ENCODE measurements at regions not wholly inside any gene's neighbourhood (a gene's known extent, or its start where the extent isn't known, plus 50 kb on each side); places are given as distances from the start of the nearest gene placed in this dataset.

DNA sequence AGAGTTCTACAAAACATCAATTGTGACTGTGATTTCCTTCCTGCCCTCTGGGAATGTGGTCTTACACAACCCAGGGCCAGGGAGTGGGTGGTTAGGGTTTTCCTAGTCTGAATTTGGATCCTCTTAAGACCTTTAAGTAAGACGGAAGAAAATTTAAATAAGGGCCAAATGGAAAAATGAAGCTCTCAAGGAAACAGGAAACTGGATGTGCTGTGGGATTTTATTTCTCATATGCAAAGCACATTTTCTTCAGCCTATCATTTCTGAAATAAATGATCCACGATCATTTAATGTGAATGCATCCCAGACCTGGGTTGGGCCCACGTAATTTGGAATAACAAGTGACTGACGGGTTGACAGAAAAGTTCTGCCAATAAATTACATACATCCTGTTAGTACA is 243.6 kb downstream of the CLIC5 start:
- TF ChIP-seq, protein P1, sequence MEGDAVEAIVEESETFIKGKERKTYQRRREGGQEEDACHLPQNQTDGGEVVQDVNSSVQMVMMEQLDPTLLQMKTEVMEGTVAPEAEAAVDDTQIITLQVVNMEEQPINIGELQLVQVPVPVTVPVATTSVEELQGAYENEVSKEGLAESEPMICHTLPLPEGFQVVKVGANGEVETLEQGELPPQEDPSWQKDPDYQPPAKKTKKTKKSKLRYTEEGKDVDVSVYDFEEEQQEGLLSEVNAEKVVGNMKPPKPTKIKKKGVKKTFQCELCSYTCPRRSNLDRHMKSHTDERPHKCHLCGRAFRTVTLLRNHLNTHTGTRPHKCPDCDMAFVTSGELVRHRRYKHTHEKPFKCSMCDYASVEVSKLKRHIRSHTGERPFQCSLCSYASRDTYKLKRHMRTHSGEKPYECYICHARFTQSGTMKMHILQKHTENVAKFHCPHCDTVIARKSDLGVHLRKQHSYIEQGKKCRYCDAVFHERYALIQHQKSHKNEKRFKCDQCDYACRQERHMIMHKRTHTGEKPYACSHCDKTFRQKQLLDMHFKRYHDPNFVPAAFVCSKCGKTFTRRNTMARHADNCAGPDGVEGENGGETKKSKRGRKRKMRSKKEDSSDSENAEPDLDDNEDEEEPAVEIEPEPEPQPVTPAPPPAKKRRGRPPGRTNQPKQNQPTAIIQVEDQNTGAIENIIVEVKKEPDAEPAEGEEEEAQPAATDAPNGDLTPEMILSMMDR (IDR thresholded peaks at IDR 0.05), result no peak
- TF ChIP-seq EP300 (IDR thresholded peaks at IDR 0.05) (no peak), POLR2A (IDR thresholded peaks at IDR 0.05) (no peak), POLR2AphosphoS5 (IDR thresholded peaks at IDR 0.05) (no peak)

Data from gastroesophageal sphincter (tissue), 3 donors.